ENCODE measurements at regions not wholly inside any gene's neighbourhood (a gene's known extent, or its start where the extent isn't known, plus 50 kb on each side); places are given as distances from the start of the nearest gene placed in this dataset.

- Histone ChIP-seq H3K4me3 (no peak overlapping the region), H3K9me3 (ENCODE audit: low read depth) (no peaks in the 10 kb centered on the region), H3K36me3 (no peaks in the 10 kb centered on the region), H3K27me3 (no peaks in the 10 kb centered on the region), H3K4me1 (ENCODE audit: low read depth) (peaks cover 8% of the 10 kb centered on the region), H3K27ac (no peak overlapping the region)
- peak in 1 of 2 donors; percentile 6 for DNase-seq (ENCODE audit: low read depth in 1 of 2, low spot score in 1 of 2)
- TF ChIP-seq CTCF (IDR thresholded peaks at IDR 0.05; ENCODE audit: low read depth, low read length) = no peak
Measured at GRCh38 chr6:126147291-126147815, 161.0 kb downstream of the TRMT11 start.

GRCh38 chr6:126148853-126149252 lies 162.5 kb downstream of the TRMT11 start:
- H3K9me3 ChIP-seq (ENCODE audit: low read depth) = no peaks in the 10 kb centered on the region
- DNase-seq (ENCODE audit: low read depth in 1 of 2, low spot score in 1 of 2) = no peak
- H3K36me3 ChIP-seq = no peaks in the 10 kb centered on the region
- TF ChIP-seq CTCF (IDR thresholded peaks at IDR 0.05; ENCODE audit: low read depth, low read length) = no peak
- H3K27me3 ChIP-seq = no peaks in the 10 kb centered on the region
- H3K4me3 ChIP-seq = no peak overlapping the region
- peaks cover 14% of the 10 kb centered on the region for H3K4me1 ChIP-seq (ENCODE audit: low read depth)
- H3K27ac ChIP-seq = no peak overlapping the region

GRCh38 chr6:126152372-126152745 lies 166.0 kb downstream of the TRMT11 start:
- TF ChIP-seq CTCF (IDR thresholded peaks at IDR 0.05; ENCODE audit: low read depth, low read length) = no peak
- no peak overlapping the region for H3K4me3 ChIP-seq
- no peak for DNase-seq (ENCODE audit: low read depth in 1 of 2, low spot score in 1 of 2)
- no peak overlapping the region for H3K27ac ChIP-seq
- H3K27me3 ChIP-seq = no peaks in the 10 kb centered on the region
- no peaks in the 10 kb centered on the region for H3K9me3 ChIP-seq (ENCODE audit: low read depth)
- H3K4me1 ChIP-seq (ENCODE audit: low read depth) = peaks cover 11% of the 10 kb centered on the region
- no peaks in the 10 kb centered on the region for H3K36me3 ChIP-seq

- Histone ChIP-seq H3K27ac (no peak overlapping the region), H3K9me3 (ENCODE audit: low read depth) (no peaks in the 10 kb centered on the region), H3K4me1 (ENCODE audit: low read depth) (peaks cover 11% of the 10 kb centered on the region), H3K4me3 (no peak overlapping the region), H3K36me3 (no peaks in the 10 kb centered on the region), H3K27me3 (no peaks in the 10 kb centered on the region)
- no peak for TF ChIP-seq CTCF (IDR thresholded peaks at IDR 0.05; ENCODE audit: low read depth, low read length)
- peak in 1 of 2 donors; percentile 40 for DNase-seq (ENCODE audit: low read depth in 1 of 2, low spot score in 1 of 2)
Measured at GRCh38 chr6:126153661-126154060, 167.3 kb downstream of the TRMT11 start.

GRCh38 chr6:126156973-126157372 lies 170.6 kb downstream of the TRMT11 start:
- Histone ChIP-seq H3K36me3 (no peaks in the 10 kb centered on the region), H3K9me3 (ENCODE audit: low read depth) (no peaks in the 10 kb centered on the region), H3K27ac (no peak overlapping the region), H3K27me3 (no peaks in the 10 kb centered on the region), H3K4me1 (ENCODE audit: low read depth) (peaks cover 10% of the 10 kb centered on the region), H3K4me3 (no peak overlapping the region)
- DNase-seq (ENCODE audit: low read depth in 1 of 2, low spot score in 1 of 2) = no peak
- TF ChIP-seq CTCF (IDR thresholded peaks at IDR 0.05; ENCODE audit: low read depth, low read length) = no peak

- Histone ChIP-seq H3K27me3 (no peaks in the 10 kb centered on the region), H3K36me3 (no peaks in the 10 kb centered on the region), H3K27ac (no peak overlapping the region), H3K4me3 (no peak overlapping the region), H3K9me3 (ENCODE audit: low read depth) (no peaks in the 10 kb centered on the region), H3K4me1 (ENCODE audit: low read depth) (peaks cover 3% of the 10 kb centered on the region)
- TF ChIP-seq CTCF (IDR thresholded peaks at IDR 0.05; ENCODE audit: low read depth, low read length) = no peak
- no peak for DNase-seq (ENCODE audit: low read depth in 1 of 2, low spot score in 1 of 2)
Measured at GRCh38 chr6:126167726-126168125, 172.2 kb upstream of the CENPW start.
